GM12872 (cell line): ENCODE measurements at regions not wholly inside any gene's neighbourhood (a gene's known extent, or its start where the extent isn't known, plus 50 kb on each side); places are given as distances from the start of the nearest gene placed in this dataset.

Experiments used
- TF ChIP-seq, protein P1 (sequence below): IDR thresholded peaks from 3 replicates; pipeline ENCODE4 v1.5.1; 2011; ENCODE audit warnings: low read depth, mild to moderate bottlenecking, low read length, moderate library complexity; ENCODE audit not compliant: insufficient read depth

DNA sequence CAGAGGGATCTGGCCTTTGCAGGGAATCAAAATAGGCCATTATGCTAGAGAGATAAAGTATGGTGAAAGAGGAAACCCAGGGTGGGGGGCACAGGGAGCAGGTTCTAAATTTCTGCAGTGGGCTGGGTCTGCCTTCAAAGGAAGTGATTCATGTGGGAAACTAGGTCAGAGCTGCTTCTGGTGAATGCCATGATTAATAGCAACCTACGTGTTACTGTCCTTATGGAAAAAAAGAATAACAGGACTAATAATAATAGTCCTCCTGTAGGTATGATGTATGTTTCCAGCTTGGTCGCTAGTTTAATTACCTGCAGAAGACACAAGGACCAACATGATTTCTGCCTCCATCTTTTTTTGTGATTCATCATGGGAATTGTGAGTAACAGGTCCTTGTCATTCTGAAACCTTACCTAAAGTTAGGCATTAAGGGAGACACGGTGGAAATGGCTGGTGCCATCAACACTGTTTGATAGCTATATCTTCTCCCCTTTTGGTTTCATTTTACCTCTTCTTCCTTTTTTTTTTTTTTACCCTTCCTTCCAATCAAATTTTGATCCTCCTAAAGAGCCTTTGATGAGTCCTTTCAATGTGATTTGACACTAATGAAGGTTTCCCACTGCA, 180.4 kb downstream of the CPEB2 start:
- TF ChIP-seq, protein P1, sequence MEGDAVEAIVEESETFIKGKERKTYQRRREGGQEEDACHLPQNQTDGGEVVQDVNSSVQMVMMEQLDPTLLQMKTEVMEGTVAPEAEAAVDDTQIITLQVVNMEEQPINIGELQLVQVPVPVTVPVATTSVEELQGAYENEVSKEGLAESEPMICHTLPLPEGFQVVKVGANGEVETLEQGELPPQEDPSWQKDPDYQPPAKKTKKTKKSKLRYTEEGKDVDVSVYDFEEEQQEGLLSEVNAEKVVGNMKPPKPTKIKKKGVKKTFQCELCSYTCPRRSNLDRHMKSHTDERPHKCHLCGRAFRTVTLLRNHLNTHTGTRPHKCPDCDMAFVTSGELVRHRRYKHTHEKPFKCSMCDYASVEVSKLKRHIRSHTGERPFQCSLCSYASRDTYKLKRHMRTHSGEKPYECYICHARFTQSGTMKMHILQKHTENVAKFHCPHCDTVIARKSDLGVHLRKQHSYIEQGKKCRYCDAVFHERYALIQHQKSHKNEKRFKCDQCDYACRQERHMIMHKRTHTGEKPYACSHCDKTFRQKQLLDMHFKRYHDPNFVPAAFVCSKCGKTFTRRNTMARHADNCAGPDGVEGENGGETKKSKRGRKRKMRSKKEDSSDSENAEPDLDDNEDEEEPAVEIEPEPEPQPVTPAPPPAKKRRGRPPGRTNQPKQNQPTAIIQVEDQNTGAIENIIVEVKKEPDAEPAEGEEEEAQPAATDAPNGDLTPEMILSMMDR, result no peak

DNA sequence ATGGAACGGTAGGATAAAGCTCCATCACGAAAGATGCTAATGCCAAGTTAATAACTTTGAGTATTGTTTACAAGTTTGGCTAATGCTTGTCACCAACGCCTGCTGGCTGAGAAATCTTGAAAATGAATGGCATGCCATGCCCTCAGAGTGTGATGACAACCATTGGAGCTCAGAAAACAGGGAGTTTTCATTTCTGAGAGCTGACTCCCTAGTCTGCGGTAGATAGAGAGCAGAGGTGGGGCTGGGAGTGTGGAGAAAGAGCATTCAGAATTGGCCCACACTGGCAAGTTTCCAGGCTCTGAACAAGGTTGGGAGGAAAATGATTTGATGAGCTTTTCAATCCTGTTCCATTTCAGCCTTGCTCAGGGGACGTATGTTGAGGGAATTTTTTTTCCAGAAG, 183.9 kb downstream of the CPEB2 start:
- TF ChIP-seq, protein P1, result no peak

DNA sequence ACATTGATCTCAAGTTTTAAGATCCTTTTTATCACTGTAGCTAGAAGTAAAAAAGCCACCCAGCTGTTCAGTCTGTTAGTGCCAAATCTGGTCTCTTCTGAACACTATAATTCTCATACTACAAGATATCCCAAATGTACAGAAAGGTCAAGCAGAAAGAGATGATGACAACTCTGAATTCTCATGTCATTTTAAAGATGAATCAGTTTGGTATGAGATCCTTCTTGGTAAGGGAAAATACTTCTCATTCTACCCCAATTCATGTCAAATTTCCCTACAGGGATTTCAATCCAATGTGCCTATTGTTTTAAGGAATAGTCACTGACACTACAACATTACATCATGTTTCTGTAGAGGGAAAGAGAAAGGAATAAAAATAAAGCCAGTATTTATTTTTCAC, 184.5 kb downstream of the CPEB2 start:
- TF ChIP-seq, protein P1, result no peak

DNA sequence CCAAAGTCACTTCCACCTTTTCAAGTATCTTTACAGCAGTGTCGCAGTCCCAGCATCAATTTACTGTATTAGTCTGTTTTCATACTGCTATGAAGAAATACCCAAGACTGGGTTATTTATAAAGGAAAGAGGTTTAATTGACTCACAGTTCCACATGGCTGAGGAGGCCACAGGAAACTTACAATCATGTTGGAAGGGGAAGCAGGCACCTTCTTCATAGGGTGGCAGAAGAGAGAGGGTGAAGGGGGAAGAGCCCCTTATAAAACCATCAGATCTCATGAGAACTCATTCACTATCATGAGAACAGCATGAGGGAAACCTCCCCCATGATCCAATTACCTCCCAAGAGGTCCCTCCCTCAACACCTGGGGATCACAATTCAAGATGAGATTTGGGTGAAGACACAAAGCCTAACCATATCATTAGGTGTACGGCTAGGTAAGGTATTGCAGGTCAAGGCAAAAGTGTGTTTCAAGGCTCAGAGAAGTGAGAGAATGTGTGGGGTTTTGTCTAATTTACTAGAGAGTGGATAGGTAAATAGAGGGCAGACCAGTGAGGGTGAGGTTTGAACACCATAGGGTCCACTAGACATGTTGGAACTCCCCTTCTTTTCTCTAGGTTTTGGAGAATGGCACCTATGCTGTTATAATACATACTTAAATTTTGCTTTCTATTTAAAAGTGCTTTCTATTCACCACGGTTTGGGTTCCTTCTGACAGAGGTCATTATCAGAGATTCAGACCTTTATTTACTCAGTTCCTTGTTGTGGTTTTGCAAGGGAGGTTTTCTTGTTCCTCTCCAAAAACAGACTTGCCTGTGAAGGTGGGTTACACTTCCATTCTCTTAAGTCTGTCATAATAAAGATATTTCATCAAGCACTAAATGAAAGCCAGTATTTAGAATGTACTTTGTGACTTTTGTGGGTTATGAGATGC, 186.6 kb downstream of the CPEB2 start:
- TF ChIP-seq, protein P1, result no peak

DNA sequence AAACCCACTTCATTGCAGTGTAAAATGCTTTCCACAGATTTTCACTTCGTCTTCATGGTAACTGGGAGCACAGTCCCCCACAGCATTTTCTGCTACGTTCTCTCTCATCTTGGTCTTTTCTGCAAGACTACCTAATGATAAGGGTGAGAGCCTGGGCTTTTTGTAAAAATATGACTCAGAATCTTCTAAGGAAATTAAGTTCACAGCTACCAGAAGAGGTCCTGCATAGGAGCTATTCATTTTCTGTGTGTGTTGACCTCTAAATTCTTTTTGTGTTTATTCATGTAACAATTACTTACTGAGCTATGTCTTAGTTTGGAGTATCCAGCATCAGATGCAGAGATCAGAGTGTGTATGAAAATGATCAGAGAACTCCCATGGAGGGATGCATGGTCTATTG, 192.2 kb downstream of the CPEB2 start:
- TF ChIP-seq, protein P1, result no peak

DNA sequence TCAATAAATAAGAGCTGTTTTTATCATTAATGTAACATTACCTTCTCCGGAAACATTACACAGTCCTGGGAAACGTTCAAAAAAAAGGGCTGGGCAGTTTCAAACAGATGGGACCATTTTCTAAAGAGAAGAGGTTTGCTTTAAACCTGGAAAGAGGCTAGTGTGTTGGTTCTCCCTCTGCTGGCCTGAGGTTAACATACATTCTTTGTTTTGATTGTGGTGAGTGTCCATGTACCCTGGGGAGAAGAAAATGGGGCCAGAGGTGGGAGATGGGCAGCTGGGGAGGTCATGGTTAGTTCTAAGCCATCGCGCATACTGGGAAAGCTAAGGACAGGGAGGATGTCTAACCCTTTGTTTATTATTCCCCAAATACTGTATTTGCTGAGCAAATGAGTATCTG, 194.7 kb downstream of the CPEB2 start:
- TF ChIP-seq, protein P1, result peak; percentile 14; the same call in 1 of the 3 replicates

DNA sequence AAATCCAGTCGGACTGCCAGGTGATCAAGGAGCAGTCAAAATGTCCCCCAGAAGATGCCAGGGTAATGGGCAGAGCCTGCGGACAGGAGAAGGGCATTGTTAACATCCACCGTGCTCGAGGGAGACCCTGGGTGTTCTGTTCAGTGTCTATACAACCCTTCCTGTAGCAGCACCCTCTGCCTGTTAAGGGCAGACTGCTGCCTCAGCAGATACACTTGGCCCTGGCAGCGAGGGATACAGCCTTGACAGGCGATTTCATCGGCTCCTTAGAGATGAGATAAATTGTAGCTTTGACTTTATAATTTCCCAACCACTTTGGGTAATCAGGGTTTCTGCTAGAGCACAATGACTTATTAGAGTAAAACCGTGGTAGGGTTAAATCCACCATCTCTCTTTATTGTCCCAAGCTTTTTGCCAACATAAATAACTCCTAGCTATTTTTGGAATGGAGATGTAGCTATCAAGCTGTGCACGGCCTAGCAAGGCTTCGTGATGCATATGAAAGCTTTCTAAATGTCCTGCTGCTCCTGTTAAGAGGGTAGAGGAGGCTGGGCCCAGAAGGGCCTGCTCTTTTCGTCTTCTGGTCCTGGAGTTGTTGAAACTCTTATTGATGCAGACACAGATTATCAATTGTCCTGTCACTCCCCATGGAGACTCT, 195.9 kb downstream of the CPEB2 start:
- TF ChIP-seq, protein P1, result no peak
